ENCODE measurements at regions not wholly inside any gene's neighbourhood (a gene's known extent, or its start where the extent isn't known, plus 50 kb on each side); places are given as distances from the start of the nearest gene placed in this dataset.

DNA sequence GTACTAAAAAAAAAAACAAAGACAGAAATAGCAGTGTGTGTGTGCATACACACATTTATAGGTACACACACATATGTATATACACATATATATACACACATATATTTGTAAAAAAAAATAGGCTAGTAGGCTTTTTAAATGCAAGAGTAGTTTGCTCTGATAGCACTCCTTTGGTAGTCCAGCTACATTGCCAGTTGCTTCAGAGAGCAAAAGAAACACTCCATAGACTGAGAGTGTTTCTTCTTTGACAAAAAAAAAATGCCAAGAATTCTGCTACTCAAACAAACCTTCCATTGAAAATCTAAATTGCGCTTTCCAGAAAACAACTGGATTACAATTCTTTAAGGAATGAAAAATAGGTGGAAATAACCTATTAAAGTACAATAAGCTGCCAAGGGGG, 365.9 kb upstream of the GALNT5 start:
- 86 to 92% (median 87%) methylated on average over 1 of the region's 1 CpG for WGBS, 4 donors
- TF ChIP-seq POLR2A (IDR thresholded peaks at IDR 0.05) = no peak
- TF ChIP-seq, protein P1, sequence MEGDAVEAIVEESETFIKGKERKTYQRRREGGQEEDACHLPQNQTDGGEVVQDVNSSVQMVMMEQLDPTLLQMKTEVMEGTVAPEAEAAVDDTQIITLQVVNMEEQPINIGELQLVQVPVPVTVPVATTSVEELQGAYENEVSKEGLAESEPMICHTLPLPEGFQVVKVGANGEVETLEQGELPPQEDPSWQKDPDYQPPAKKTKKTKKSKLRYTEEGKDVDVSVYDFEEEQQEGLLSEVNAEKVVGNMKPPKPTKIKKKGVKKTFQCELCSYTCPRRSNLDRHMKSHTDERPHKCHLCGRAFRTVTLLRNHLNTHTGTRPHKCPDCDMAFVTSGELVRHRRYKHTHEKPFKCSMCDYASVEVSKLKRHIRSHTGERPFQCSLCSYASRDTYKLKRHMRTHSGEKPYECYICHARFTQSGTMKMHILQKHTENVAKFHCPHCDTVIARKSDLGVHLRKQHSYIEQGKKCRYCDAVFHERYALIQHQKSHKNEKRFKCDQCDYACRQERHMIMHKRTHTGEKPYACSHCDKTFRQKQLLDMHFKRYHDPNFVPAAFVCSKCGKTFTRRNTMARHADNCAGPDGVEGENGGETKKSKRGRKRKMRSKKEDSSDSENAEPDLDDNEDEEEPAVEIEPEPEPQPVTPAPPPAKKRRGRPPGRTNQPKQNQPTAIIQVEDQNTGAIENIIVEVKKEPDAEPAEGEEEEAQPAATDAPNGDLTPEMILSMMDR (IDR thresholded peaks at IDR 0.05) = no peak
- H3K36me3 ChIP-seq = no peaks in the 10 kb centered on the region
- no peak for DNase-seq
- H3K4me1 ChIP-seq = peaks cover 0 to 6% (median 0%) of the 10 kb centered on the region in 12 donors
- no peak for ATAC-seq
- H3K27me3 ChIP-seq = peaks cover 0 to 12% (median 0%) of the 10 kb centered on the region in 9 donors
- intact Hi-C loops (cut with DNase I) = loop anchor here in 4 of 10 donors (5.0 to 10.0 kb wide), 6 partner anchors 244 to 559 kb away; partner anchors contain the start of gene NR4A2 (in 3 of the 4)
- no peak overlapping the region for H3K4me3 ChIP-seq
- no peaks in the 10 kb centered on the region for H3K9me3 ChIP-seq
- no peak overlapping the region for H3K27ac ChIP-seq

DNA sequence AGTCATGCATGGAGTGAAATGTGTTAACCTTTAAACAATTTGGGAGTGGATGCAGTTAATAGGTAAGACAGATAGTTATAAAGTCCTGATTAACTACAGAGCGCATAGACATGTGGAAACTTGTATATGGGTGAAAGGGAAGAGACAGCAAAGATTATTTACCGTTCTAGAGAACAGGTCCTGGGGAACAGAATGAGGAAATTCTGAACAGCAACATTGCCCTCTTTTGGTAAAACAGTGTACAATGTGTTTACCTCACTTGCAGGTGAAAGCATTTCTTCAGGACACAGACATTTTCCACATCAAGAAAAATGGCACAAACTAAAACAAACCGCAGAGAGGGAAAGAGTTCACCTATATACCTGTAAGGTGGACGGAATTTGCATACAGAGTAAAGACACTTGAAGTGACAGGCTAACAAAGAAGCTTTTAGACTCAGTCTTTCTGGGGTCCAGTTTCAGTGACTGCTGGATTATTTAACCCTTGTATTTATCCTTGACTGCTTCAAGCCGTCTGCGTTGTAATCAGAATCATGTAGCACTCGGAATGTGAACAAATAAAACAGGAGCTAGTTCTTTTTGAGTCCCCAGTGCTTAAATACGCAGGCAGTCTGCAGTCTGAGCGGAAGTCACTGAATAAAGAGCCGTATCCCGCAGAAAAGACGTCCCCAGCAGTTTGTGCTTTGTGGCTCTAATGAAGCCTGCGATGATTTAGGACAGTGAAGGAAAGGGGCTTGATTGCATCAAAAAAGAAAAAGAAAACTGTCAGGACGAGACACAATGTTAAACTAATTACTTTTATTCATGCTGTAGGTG, 364.8 kb upstream of the GALNT5 start:
- DNase-seq (no peak), ATAC-seq (peak in 3 of 4 donors; percentile 48 to 69 (median 57))
- intact Hi-C loops (cut with DNase I) = loop anchor here in 4 of 10 donors (5.0 to 10.0 kb wide), 6 partner anchors 245 to 560 kb away; partner anchors contain the start of gene NR4A2 (in 3 of the 4)
- peak overlapping the region in 11 of 12 donors; percentile 12 to 42 (median 32) for H3K4me3 ChIP-seq
- peaks cover 0 to 6% (median 0%) of the 10 kb centered on the region in 12 donors for H3K4me1 ChIP-seq
- H3K36me3 ChIP-seq = no peaks in the 10 kb centered on the region
- no peak for TF ChIP-seq POLR2A (IDR thresholded peaks at IDR 0.05)
- TF ChIP-seq, protein P1 (IDR thresholded peaks at IDR 0.05) = peak in 10 of 12 donors; percentile 36 to 59 (median 46)
- H3K27ac ChIP-seq = no peak overlapping the region
- H3K9me3 ChIP-seq = no peaks in the 10 kb centered on the region
- WGBS, 4 donors = 6 to 8% (median 7%) methylated on average over 14 of the region's 14 CpGs
- H3K27me3 ChIP-seq = peaks cover 0 to 12% (median 0%) of the 10 kb centered on the region in 9 donors

DNA sequence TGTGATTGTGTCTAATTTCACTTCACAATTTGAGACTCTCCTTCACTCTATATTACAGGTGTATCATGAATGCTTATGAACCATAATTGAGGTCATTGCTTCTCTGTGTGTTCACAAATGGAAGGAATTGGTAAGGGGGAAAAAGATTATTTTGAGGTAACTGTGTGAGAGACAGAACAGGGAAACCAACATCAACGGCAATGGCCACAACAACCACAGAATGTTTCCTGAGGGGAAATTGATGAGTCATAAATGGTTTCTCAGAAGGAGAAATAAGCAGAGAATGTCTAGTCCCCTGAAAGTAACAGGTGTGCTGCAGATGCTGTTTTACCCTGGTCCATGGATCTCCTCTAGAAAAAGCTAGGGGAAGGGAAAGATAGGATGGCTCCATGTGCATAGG, 361.2 kb upstream of the GALNT5 start:
- ATAC-seq (no peak), DNase-seq (no peak)
- Histone ChIP-seq H3K9me3 (no peaks in the 10 kb centered on the region), H3K36me3 (no peaks in the 10 kb centered on the region), H3K27ac (no peak overlapping the region), H3K4me1 (peaks cover 0 to 6% (median 0%) of the 10 kb centered on the region in 12 donors), H3K27me3 (peaks cover 0 to 6% (median 0%) of the 10 kb centered on the region in 9 donors), H3K4me3 (no peak overlapping the region)
- TF ChIP-seq, protein P1 (IDR thresholded peaks at IDR 0.05) = no peak
- no peak for TF ChIP-seq POLR2A (IDR thresholded peaks at IDR 0.05)
- intact Hi-C loops (cut with DNase I) = loop anchor here in 2 of 10 donors (10.0 kb wide), 2 partner anchors 299 to 561 kb away; partner anchors contain the start of gene NR4A2 (in 2 of the 2)
- WGBS, 4 donors = 57 to 69% (median 63%) methylated on average over 1 of the region's 1 CpG

DNA sequence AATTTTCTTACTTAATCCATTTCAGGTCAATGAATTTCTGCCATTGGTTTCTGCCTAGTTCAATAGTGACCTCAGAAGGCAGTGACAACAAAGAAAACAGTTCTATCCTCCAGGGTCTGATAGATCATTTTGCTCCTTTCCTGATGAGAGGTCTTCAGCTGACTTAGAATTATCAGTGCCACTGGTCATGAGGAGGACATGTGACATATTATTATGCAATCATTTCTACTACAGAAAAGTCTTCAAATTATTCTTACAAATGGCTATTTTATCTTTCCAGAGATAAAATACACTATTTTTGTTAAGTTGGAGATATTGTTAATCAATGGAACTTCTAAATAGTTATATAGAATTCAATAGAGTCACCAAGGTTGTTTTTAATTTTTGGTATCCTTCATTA, 360.0 kb upstream of the GALNT5 start:
- Histone ChIP-seq H3K27me3 (peaks cover 0 to 6% (median 0%) of the 10 kb centered on the region in 9 donors), H3K4me1 (peaks cover 0 to 3% (median 0%) of the 10 kb centered on the region in 12 donors), H3K36me3 (no peaks in the 10 kb centered on the region), H3K9me3 (peaks cover 0 to 9% (median 0%) of the 10 kb centered on the region in 12 donors), H3K4me3 (no peak overlapping the region), H3K27ac (no peak overlapping the region)
- no peak for TF ChIP-seq POLR2A (IDR thresholded peaks at IDR 0.05)
- TF ChIP-seq, protein P1 (IDR thresholded peaks at IDR 0.05) = no peak
- DNase-seq (no peak), ATAC-seq (no peak)
- intact Hi-C loops (cut with DNase I) = loop anchor here in 2 of 10 donors (10.0 kb wide), 2 partner anchors 297 to 563 kb away; partner anchors contain the start of gene NR4A2 (in 2 of the 2)

Data from heart left ventricle (tissue), 16 donors.